AG04450 (cell line): ENCODE measurements at regions not wholly inside any gene's neighbourhood (a gene's known extent, or its start where the extent isn't known, plus 50 kb on each side); places are given as distances from the start of the nearest gene placed in this dataset.

ENCODE experiments used
- CTCF ChIA-PET: fragments of 300-600, 350-600 bp; formaldehyde crosslinking; extraction: SDS; loops from one replicate; lab custom pipeline; 2022; ENCODE audit warnings: antibody characterized with exemption, inconsistent platforms; lab: Charles Lee
- POLR2A ChIA-PET: fragments of 350-600 bp; formaldehyde crosslinking; extraction: SDS; loops from one replicate; lab custom pipeline; 2021; ENCODE audit warnings: antibody characterized with exemption, inconsistent platforms; lab: Yijun Ruan, JAX
- DNase-seq: peaks from one replicate; pipeline ENCODE4 v3.0.0-alpha.2; 2011; ENCODE audit warnings: low read depth, low spot score
- H3K27ac ChIP-seq: one replicate; pipeline ENCODE4 v1.5.1; 2012; ENCODE audit warnings: low read depth, low read length, control low read depth
- H3K27me3 ChIP-seq: one replicate; pipeline ENCODE4 v1.6.0; 2012; ENCODE audit warnings: low read length; ENCODE audit not compliant: control insufficient read depth, insufficient read depth
- H3K4me3 ChIP-seq: 2 replicates; pipeline ENCODE4 v1.5.1; 2011; ENCODE audit warnings: mild to moderate bottlenecking, low read depth, low read length, control low read depth
- H3K9me3 ChIP-seq: 2 replicates; pipeline ENCODE4 v1.5.1; 2012; ENCODE audit warnings: low read length; ENCODE audit not compliant: control insufficient read depth, insufficient read depth
- TF ChIP-seq, protein P1 (sequence below): IDR thresholded peaks from 2 replicates; pipeline ENCODE4 v1.5.1; 2011; ENCODE audit warnings: low read depth, low read length, control low read depth, inconsistent platforms

DNA sequence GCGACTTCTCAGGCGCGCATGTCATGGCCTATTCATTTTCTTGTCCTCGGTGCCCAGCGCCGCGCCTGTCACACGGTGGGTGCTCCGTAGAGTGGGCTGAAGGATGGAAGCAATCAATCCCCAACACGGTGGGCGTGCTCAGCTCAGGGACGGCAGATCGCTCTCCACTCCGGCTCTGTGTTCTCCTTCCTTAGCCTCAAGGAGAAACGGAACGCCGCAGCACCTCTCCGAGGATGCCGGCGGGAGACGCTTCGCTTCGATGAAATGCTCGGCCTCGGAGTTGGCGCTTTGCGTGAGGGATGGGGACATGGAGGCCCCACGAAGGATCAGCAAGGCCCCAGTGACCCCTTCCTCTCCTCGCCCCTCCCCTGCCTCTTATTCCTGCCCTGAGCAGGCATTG lies 199.5 kb downstream of the C9orf50 start:
- POLR2A ChIA-PET, result no interaction called here
- CTCF ChIA-PET, result no interaction called here
- Histone ChIP-seq H3K27ac (no peak overlapping the region), H3K27me3 (no peaks in the 10 kb centered on the region), H3K9me3 (peaks cover 7% of the 10 kb centered on the region; the same call in 1 of the 2 replicates), H3K4me3 (no peak overlapping the region)
- TF ChIP-seq, protein P1, sequence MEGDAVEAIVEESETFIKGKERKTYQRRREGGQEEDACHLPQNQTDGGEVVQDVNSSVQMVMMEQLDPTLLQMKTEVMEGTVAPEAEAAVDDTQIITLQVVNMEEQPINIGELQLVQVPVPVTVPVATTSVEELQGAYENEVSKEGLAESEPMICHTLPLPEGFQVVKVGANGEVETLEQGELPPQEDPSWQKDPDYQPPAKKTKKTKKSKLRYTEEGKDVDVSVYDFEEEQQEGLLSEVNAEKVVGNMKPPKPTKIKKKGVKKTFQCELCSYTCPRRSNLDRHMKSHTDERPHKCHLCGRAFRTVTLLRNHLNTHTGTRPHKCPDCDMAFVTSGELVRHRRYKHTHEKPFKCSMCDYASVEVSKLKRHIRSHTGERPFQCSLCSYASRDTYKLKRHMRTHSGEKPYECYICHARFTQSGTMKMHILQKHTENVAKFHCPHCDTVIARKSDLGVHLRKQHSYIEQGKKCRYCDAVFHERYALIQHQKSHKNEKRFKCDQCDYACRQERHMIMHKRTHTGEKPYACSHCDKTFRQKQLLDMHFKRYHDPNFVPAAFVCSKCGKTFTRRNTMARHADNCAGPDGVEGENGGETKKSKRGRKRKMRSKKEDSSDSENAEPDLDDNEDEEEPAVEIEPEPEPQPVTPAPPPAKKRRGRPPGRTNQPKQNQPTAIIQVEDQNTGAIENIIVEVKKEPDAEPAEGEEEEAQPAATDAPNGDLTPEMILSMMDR, result no peak
- no peak for DNase-seq

GRCh38 chr9:129420721-129421120 lies 200.2 kb downstream of the C9orf50 start:
- ChIA-PET CTCF (no interaction called here), POLR2A (no interaction called here)
- no peak for DNase-seq
- peaks cover 7% of the 10 kb centered on the region; the same call in 1 of the 2 replicates for H3K9me3 ChIP-seq
- TF ChIP-seq, protein P1, result no peak
- H3K27me3 ChIP-seq, result no peaks in the 10 kb centered on the region
- H3K4me3 ChIP-seq, result no peak overlapping the region
- no peak overlapping the region for H3K27ac ChIP-seq

GRCh38 chr9:129419382-129419899 lies 201.5 kb downstream of the C9orf50 start:
- Histone ChIP-seq H3K27me3 (no peaks in the 10 kb centered on the region), H3K4me3 (no peak overlapping the region), H3K27ac (no peak overlapping the region), H3K9me3 (peaks cover 7% of the 10 kb centered on the region)
- ChIA-PET POLR2A (no interaction called here), CTCF (interaction anchor here (0.6 kb wide), 1 partner anchor 204 kb away, joined by 5 read pairs; no protein-coding TSS in a partner anchor)
- no peak for DNase-seq
- TF ChIP-seq, protein P1, result no peak

GRCh38 chr9:129418451-129418850 lies 202.4 kb downstream of the C9orf50 start:
- no peak for DNase-seq
- H3K27ac ChIP-seq, result no peak overlapping the region
- POLR2A ChIA-PET, result no interaction called here
- peaks cover 7% of the 10 kb centered on the region for H3K9me3 ChIP-seq
- no peak overlapping the region for H3K4me3 ChIP-seq
- CTCF ChIA-PET, result no interaction called here
- no peaks in the 10 kb centered on the region for H3K27me3 ChIP-seq
- TF ChIP-seq, protein P1, result no peak

GRCh38 chr9:129416821-129417539 lies 203.9 kb downstream of the C9orf50 start:
- H3K9me3 ChIP-seq, result peaks cover 7% of the 10 kb centered on the region
- POLR2A ChIA-PET, result interaction anchor here (1.3 kb wide), 1 partner anchor 43 kb away, joined by 5 read pairs; no protein-coding TSS in a partner anchor
- H3K27ac ChIP-seq, result no peak overlapping the region
- no peak overlapping the region for H3K4me3 ChIP-seq
- DNase-seq, result no peak
- CTCF ChIA-PET, result no interaction called here
- no peaks in the 10 kb centered on the region for H3K27me3 ChIP-seq
- TF ChIP-seq, protein P1, result no peak
